Neural progenitor cell (in vitro differentiated cells): ENCODE measurements at regions not wholly inside any gene's neighbourhood (a gene's known extent, or its start where the extent isn't known, plus 50 kb on each side); places are given as distances from the start of the nearest gene placed in this dataset.

Source experiments
- EZH2phosphoT487 ChIP-seq: fragments of 200-600 bp; sonication (generic); IDR thresholded peaks from 2 replicates; pipeline ENCODE4 v1.6.1; 2017; ENCODE audit warnings: antibody characterized with exemption
- TF ChIP-seq, protein P1 (sequence below): fragments of 200-600 bp; sonication (generic); IDR thresholded peaks from 2 replicates; pipeline ENCODE4 v1.5.1; 2017; ENCODE audit warnings: antibody characterized with exemption, mild to moderate bottlenecking

- TF ChIP-seq, protein P1, sequence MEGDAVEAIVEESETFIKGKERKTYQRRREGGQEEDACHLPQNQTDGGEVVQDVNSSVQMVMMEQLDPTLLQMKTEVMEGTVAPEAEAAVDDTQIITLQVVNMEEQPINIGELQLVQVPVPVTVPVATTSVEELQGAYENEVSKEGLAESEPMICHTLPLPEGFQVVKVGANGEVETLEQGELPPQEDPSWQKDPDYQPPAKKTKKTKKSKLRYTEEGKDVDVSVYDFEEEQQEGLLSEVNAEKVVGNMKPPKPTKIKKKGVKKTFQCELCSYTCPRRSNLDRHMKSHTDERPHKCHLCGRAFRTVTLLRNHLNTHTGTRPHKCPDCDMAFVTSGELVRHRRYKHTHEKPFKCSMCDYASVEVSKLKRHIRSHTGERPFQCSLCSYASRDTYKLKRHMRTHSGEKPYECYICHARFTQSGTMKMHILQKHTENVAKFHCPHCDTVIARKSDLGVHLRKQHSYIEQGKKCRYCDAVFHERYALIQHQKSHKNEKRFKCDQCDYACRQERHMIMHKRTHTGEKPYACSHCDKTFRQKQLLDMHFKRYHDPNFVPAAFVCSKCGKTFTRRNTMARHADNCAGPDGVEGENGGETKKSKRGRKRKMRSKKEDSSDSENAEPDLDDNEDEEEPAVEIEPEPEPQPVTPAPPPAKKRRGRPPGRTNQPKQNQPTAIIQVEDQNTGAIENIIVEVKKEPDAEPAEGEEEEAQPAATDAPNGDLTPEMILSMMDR: no peak
- TF ChIP-seq EZH2phosphoT487: no peak
Measured at GRCh38 chr10:113320211-113320610, 232.6 kb upstream of the HABP2 start.
